SK-N-SH (cell line): ENCODE measurements at regions not wholly inside any gene's neighbourhood (a gene's known extent, or its start where the extent isn't known, plus 50 kb on each side); places are given as distances from the start of the nearest gene placed in this dataset.

Experiments used
- CTCF ChIA-PET: fragments of 300-600, 350-600 bp; formaldehyde crosslinking; extraction: SDS; loops from one replicate; lab custom pipeline; 2021; lab: Yijun Ruan, JAX
- POLR2A ChIA-PET: fragments of 350-600 bp; sonication (Branson Sonifier 250); formaldehyde crosslinking; extraction: SDS; loops from one replicate; lab custom pipeline; 2020; ENCODE audit warnings: antibody characterized with exemption, inconsistent platforms; lab: Yijun Ruan, JAX
- DNase-seq: peaks from one replicate; pipeline ENCODE4 v3.0.0; 2012
- H2AFZ ChIP-seq: fragments of 200-600 bp; sonication (generic); 2 replicates; pipeline ENCODE4 v1.8.1; 2016; ENCODE audit warnings: antibody characterized with exemption, mild to moderate bottlenecking, low read depth
- H3F3A ChIP-seq: fragments of 200-600 bp; sonication (generic); replicated peaks from 2 replicates; pipeline ENCODE3; 2016; ENCODE audit warnings: antibody characterized with exemption, mild to moderate bottlenecking; ENCODE audit not compliant: insufficient read depth
- H3K27ac ChIP-seq, 2 experiments: fragments of 200-500 bp in 1 of 2; fragments of 200-600 bp in 1 of 2; sonication (Bioruptor generic) in 1 of 2; sonication (generic), shearing (Covaris generic) in 1 of 2; 2 replicates each; pipeline versions ENCODE4 v1.5.1 to v1.6.1; 2014 to 2016; ENCODE audit warnings: low read depth in 2 of 2, inconsistent platforms in 1 of 2, low read length in 1 of 2, mild to moderate bottlenecking in 1 of 2, mixed read lengths in 1 of 2
- H3K27me3 ChIP-seq: fragments of 200-600 bp; sonication (generic), shearing (Covaris generic); 2 replicates; pipeline ENCODE4 v1.6.1; 2016; ENCODE audit warnings: mixed run types; ENCODE audit not compliant: insufficient read depth
- H3K36me3 ChIP-seq, 2 experiments: fragments of 200-500 bp in 1 of 2; fragments of 200-600 bp in 1 of 2; sonication (Bioruptor generic) in 1 of 2; sonication (generic) in 1 of 2; replicated peaks in 1 of 2; 2 replicates each; pipeline versions ENCODE3 to v1.5.1; 2014 to 2016; ENCODE audit warnings: low read length in 1 of 2, mild to moderate bottlenecking in 1 of 2; ENCODE audit not compliant: insufficient read depth in 2 of 2, control insufficient read depth in 1 of 2
- H3K4me1 ChIP-seq, 2 experiments: fragments of 200-500 bp in 1 of 2; fragments of 200-600 bp in 1 of 2; sonication (Bioruptor generic) in 1 of 2; sonication (generic), shearing (Covaris generic) in 1 of 2; 2 replicates each; pipeline versions ENCODE4 v1.5.1 to v1.6.1; 2014 to 2016; ENCODE audit warnings: low read depth in 1 of 2, low read length in 1 of 2, mixed run types in 1 of 2; ENCODE audit not compliant: insufficient read depth in 2 of 2, control insufficient read depth in 1 of 2
- H3K4me2 ChIP-seq: fragments of 200-600 bp; sonication (generic), shearing (Covaris generic); 2 replicates; pipeline ENCODE4 v1.6.1; 2017; ENCODE audit warnings: mixed run types
- H3K4me3 ChIP-seq, 2 experiments: fragments of 200-500 bp in 1 of 2; fragments of 200-600 bp in 1 of 2; sonication (Bioruptor generic) in 1 of 2; sonication (generic), shearing (Covaris generic) in 1 of 2; 2 replicates each; pipeline versions ENCODE4 v1.5.1 to v1.8.1; 2014 to 2016; ENCODE audit warnings: low read depth in 2 of 2, inconsistent platforms in 1 of 2, low read length in 1 of 2, mild to moderate bottlenecking in 1 of 2, mixed read lengths in 1 of 2, moderate library complexity in 1 of 2
- H3K79me2 ChIP-seq: fragments of 200-600 bp; sonication (generic); 2 replicates; pipeline ENCODE4 v1.8.1; 2017; ENCODE audit warnings: mild to moderate bottlenecking; ENCODE audit not compliant: insufficient read depth
- H3K9ac ChIP-seq: fragments of 200-600 bp; sonication (generic); 2 replicates; pipeline ENCODE4 v1.6.1; 2017; ENCODE audit warnings: mixed run types
- H3K9me2 ChIP-seq: fragments of 200-600 bp; sonication (generic); 2 replicates; pipeline ENCODE4 v1.6.1; 2017; ENCODE audit warnings: mixed run types
- H3K9me3 ChIP-seq: fragments of 200-600 bp; sonication (generic); 2 replicates; pipeline ENCODE4 v1.6.1; 2017; ENCODE audit warnings: mixed run types, mild to moderate bottlenecking, moderate library complexity
- H4K20me1 ChIP-seq: fragments of 200-600 bp; sonication (generic); 2 replicates; pipeline ENCODE4 v1.6.1; 2017; ENCODE audit warnings: mild to moderate bottlenecking, mixed run types; ENCODE audit not compliant: insufficient read depth
- ELF1 ChIP-seq: IDR thresholded peaks from 2 replicates; pipeline ENCODE4 v1.4.0; 2012
- EP300 ChIP-seq, 2 experiments: IDR thresholded peaks; 2 replicates each; pipeline versions ENCODE4 v1.4.0 to v1.6.1; 2012; ENCODE audit warnings: borderline replicate concordance in 1 of 2, low read depth in 1 of 2, low read length in 1 of 2
- FOSL2 ChIP-seq: IDR thresholded peaks from 2 replicates; pipeline ENCODE4 v1.4.0; 2012; ENCODE audit warnings: low read depth, mild to moderate bottlenecking, moderate library complexity, borderline replicate concordance
- FOXJ3 ChIP-seq: sonication (generic); formaldehyde crosslinking; IDR thresholded peaks from 2 replicates; pipeline ENCODE4 v1.5.1; 2020; ENCODE audit warnings: mild to moderate bottlenecking, missing genetic modification reagents
- GABPA ChIP-seq: IDR thresholded peaks from 2 replicates; pipeline ENCODE4 v1.4.0; 2012; ENCODE audit warnings: low read depth, mild to moderate bottlenecking
- MXI1 ChIP-seq: IDR thresholded peaks from 2 replicates; pipeline ENCODE4 v1.6.1; 2012; ENCODE audit warnings: mild to moderate bottlenecking, low read depth, low read length, improper control_type of control experiment
- NFIC ChIP-seq: IDR thresholded peaks from 2 replicates; pipeline ENCODE4 v1.4.0; 2012; ENCODE audit warnings: borderline replicate concordance
- NRF1 ChIP-seq: IDR thresholded peaks from 2 replicates; pipeline ENCODE4 v1.6.1; 2012; ENCODE audit warnings: low read depth, mild to moderate bottlenecking, low read length
- RCOR1 ChIP-seq: fragments of 150-350 bp; IDR thresholded peaks from 2 replicates; pipeline ENCODE4 v1.6.1; 2017; ENCODE audit warnings: antibody characterized with exemption, low read length
- RFX5 ChIP-seq: IDR thresholded peaks from 2 replicates; pipeline ENCODE4 v1.6.1; 2012; ENCODE audit warnings: mild to moderate bottlenecking, improper control_type of control experiment, low read length
- SMC3 ChIP-seq: IDR thresholded peaks from 2 replicates; pipeline ENCODE4 v1.6.1; 2012; ENCODE audit warnings: low read depth, low read length, improper control_type of control experiment
- TEAD4 ChIP-seq: IDR thresholded peaks from 2 replicates; pipeline ENCODE4 v1.4.0; 2012; ENCODE audit warnings: mild to moderate bottlenecking, borderline replicate concordance; ENCODE audit not compliant: insufficient read depth
- YY1 ChIP-seq: IDR thresholded peaks from 2 replicates; pipeline ENCODE4 v1.4.0; 2012; ENCODE audit warnings: low read depth, mild to moderate bottlenecking
- WGBS: methylation state at CpG from one replicate; pipeline ENCODE4 v1.1.6; 2017; ENCODE audit warnings: low lambda C conversion rate; 5-methylcytosine and 5-hydroxymethylcytosine counted together
- TF ChIP-seq, protein P1 (sequence below): IDR thresholded peaks from 2 replicates; pipeline ENCODE4 v1.6.1; 2012; ENCODE audit warnings: mild to moderate bottlenecking, low read depth, low read length, moderate library complexity
- TF ChIP-seq, protein P2 (sequence below): fragments of 150-350 bp; IDR thresholded peaks from 2 replicates; pipeline ENCODE4 v1.6.1; 2016; ENCODE audit warnings: mild to moderate bottlenecking, low read depth, low read length
- TF ChIP-seq, protein P3 (sequence below): IDR thresholded peaks from 2 replicates; pipeline ENCODE4 v1.4.0; 2012; ENCODE audit warnings: low read depth
- TF ChIP-seq, protein P4 (sequence below): fragments of 200-600 bp; sonication (generic); IDR thresholded peaks from 2 replicates; pipeline ENCODE4 v1.6.1; 2017; ENCODE audit warnings: antibody characterized with exemption, mild to moderate bottlenecking, moderate library complexity

DNA sequence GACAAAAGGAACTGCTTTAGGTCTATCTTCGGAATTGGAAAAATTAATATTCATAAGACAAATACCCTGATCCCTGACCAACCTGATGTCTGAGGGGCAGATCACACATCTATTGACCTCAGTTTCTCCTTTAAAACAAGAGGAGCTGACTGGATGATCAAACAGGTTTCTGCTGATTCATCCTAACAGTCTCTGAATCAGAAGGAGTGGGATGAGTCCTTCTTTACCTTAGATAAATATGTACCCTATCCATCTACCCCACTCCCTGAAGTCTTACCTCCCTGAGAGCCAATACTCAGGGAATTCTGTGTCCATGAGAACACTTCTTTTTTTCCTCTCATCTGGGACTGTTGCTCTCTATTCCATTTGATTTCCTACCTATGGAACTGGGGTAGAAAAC lies 80.3 kb upstream of the CRHR1 start:
- 38% methylated on average over 1 of the region's 1 CpG for WGBS
- Histone ChIP-seq H3K27me3 (peaks cover 9% of the 10 kb centered on the region; the same call in 1 of the 2 replicates), H3F3A (no peaks in the 10 kb centered on the region), H3K9ac (no peak overlapping the region), H4K20me1 (no peaks in the 10 kb centered on the region), H2AFZ (no peak overlapping the region), H3K4me1 (no peaks in the 10 kb centered on the region; a peak in 1 of 4 replicates), H3K79me2 (no peaks in the 10 kb centered on the region), H3K4me2 (no peak overlapping the region), H3K36me3 (no peaks in the 10 kb centered on the region), H3K27ac (no peak overlapping the region), H3K9me2 (no peaks in the 10 kb centered on the region), H3K4me3 (no peak overlapping the region), H3K9me3 (no peaks in the 10 kb centered on the region)
- ChIA-PET CTCF (interaction anchor here (2.0 to 2.2 kb wide), 2 partner anchors 79 to 128 kb away, joined by 6 to 8 read pairs; no protein-coding TSS in a partner anchor), POLR2A (no interaction called here)
- DNase-seq, result no peak
- TF ChIP-seq ELF1, result no peak
- TF ChIP-seq, protein P1, sequence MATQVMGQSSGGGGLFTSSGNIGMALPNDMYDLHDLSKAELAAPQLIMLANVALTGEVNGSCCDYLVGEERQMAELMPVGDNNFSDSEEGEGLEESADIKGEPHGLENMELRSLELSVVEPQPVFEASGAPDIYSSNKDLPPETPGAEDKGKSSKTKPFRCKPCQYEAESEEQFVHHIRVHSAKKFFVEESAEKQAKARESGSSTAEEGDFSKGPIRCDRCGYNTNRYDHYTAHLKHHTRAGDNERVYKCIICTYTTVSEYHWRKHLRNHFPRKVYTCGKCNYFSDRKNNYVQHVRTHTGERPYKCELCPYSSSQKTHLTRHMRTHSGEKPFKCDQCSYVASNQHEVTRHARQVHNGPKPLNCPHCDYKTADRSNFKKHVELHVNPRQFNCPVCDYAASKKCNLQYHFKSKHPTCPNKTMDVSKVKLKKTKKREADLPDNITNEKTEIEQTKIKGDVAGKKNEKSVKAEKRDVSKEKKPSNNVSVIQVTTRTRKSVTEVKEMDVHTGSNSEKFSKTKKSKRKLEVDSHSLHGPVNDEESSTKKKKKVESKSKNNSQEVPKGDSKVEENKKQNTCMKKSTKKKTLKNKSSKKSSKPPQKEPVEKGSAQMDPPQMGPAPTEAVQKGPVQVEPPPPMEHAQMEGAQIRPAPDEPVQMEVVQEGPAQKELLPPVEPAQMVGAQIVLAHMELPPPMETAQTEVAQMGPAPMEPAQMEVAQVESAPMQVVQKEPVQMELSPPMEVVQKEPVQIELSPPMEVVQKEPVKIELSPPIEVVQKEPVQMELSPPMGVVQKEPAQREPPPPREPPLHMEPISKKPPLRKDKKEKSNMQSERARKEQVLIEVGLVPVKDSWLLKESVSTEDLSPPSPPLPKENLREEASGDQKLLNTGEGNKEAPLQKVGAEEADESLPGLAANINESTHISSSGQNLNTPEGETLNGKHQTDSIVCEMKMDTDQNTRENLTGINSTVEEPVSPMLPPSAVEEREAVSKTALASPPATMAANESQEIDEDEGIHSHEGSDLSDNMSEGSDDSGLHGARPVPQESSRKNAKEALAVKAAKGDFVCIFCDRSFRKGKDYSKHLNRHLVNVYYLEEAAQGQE, result no peak
- TF ChIP-seq MXI1, result no peak
- TF ChIP-seq, protein P2, sequence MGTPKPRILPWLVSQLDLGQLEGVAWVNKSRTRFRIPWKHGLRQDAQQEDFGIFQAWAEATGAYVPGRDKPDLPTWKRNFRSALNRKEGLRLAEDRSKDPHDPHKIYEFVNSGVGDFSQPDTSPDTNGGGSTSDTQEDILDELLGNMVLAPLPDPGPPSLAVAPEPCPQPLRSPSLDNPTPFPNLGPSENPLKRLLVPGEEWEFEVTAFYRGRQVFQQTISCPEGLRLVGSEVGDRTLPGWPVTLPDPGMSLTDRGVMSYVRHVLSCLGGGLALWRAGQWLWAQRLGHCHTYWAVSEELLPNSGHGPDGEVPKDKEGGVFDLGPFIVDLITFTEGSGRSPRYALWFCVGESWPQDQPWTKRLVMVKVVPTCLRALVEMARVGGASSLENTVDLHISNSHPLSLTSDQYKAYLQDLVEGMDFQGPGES, result no peak
- TF ChIP-seq NRF1, result no peak
- no peak for TF ChIP-seq YY1
- TF ChIP-seq NFIC, result no peak
- TF ChIP-seq EP300 (IDR thresholded peaks at IDR 0.05; ENCODE audit: borderline replicate concordance in 1 of 2, low read depth in 1 of 2, low read length in 1 of 2), result no peak
- no peak for TF ChIP-seq GABPA
- no peak for TF ChIP-seq RCOR1
- no peak for TF ChIP-seq FOSL2
- TF ChIP-seq, protein P3, sequence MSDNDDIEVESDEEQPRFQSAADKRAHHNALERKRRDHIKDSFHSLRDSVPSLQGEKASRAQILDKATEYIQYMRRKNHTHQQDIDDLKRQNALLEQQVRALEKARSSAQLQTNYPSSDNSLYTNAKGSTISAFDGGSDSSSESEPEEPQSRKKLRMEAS, result no peak

DNA sequence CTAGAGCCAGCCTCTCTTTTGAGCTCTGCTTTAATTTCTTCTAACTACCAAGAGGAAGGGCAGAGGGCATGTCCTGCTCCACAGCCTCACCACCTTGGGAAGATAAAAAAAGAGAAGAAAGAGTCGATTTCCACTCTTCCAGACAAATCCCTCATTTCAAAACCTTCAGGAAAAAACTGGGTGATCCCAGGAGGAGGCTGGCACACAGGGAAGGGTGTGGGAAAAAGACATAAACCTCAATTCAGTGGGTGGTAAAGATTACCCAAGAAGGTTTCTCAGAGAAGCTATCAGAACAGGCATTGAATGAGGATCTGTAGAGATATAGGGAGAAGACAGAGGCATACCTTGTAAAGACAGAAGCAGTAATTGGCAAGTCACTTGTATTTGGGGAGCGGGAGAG lies 79.9 kb upstream of the CRHR1 start:
- Histone ChIP-seq H3F3A (no peaks in the 10 kb centered on the region), H2AFZ (no peak overlapping the region), H3K4me3 (no peak overlapping the region), H3K9ac (no peak overlapping the region), H3K9me3 (no peaks in the 10 kb centered on the region), H3K79me2 (no peaks in the 10 kb centered on the region), H3K27ac (no peak overlapping the region), H3K4me1 (no peaks in the 10 kb centered on the region; a peak in 1 of 4 replicates), H3K27me3 (peaks cover 9% of the 10 kb centered on the region; the same call in 1 of the 2 replicates), H3K9me2 (no peaks in the 10 kb centered on the region), H3K4me2 (no peak overlapping the region), H3K36me3 (no peaks in the 10 kb centered on the region), H4K20me1 (no peaks in the 10 kb centered on the region)
- DNase-seq, result no peak
- POLR2A ChIA-PET, result no interaction called here
- CTCF ChIA-PET, result interaction anchor here (2.0 to 2.2 kb wide), 2 partner anchors 79 to 128 kb away, joined by 6 to 8 read pairs; no protein-coding TSS in a partner anchor
- 43% methylated on average over 2 of the region's 2 CpGs for WGBS
- TF ChIP-seq, protein P3, result no peak
- TF ChIP-seq, protein P1, result no peak
- TF ChIP-seq, protein P4, sequence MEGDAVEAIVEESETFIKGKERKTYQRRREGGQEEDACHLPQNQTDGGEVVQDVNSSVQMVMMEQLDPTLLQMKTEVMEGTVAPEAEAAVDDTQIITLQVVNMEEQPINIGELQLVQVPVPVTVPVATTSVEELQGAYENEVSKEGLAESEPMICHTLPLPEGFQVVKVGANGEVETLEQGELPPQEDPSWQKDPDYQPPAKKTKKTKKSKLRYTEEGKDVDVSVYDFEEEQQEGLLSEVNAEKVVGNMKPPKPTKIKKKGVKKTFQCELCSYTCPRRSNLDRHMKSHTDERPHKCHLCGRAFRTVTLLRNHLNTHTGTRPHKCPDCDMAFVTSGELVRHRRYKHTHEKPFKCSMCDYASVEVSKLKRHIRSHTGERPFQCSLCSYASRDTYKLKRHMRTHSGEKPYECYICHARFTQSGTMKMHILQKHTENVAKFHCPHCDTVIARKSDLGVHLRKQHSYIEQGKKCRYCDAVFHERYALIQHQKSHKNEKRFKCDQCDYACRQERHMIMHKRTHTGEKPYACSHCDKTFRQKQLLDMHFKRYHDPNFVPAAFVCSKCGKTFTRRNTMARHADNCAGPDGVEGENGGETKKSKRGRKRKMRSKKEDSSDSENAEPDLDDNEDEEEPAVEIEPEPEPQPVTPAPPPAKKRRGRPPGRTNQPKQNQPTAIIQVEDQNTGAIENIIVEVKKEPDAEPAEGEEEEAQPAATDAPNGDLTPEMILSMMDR, result no peak
- TF ChIP-seq RFX5 (no peak), SMC3 (no peak), FOSL2 (no peak), TEAD4 (no peak), FOXJ3 (no peak)
